Suppressor macrophage treated with lipopolysaccharide for 1 hour (primary cell): ENCODE measurements at regions not wholly inside any gene's neighbourhood (a gene's known extent, or its start where the extent isn't known, plus 50 kb on each side); places are given as distances from the start of the nearest gene placed in this dataset.
"Not testable (repeated sequence)": the region's sequence is repeated elsewhere in the genome, so short reads cannot be mapped to it uniquely, and the experiment has no call there.

Source experiments
- DNase-seq, 3 donors: peaks; one replicate each; pipeline ENCODE4 v3.0.0-alpha.2; 2020 to 2022

DNA sequence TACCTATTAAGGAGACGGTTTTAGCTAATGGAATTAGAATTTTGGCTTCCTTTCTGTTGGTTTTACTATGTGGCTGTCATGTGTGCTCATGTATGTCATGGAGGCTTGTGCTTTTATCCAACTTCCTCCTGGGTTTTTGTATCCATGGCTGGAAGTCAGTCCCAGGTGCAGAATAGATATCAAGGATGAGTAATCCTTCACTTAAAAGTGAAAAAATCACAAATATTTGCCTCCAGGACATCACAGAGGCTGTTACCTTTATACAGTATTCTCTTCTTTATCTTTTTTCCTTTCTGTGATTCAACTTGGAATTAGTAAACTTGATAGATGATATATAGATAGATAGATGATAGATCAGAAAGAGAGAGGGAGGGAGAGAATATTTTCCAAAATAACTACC is 706.8 kb downstream of the GALC start:
- no peak for DNase-seq

DNA sequence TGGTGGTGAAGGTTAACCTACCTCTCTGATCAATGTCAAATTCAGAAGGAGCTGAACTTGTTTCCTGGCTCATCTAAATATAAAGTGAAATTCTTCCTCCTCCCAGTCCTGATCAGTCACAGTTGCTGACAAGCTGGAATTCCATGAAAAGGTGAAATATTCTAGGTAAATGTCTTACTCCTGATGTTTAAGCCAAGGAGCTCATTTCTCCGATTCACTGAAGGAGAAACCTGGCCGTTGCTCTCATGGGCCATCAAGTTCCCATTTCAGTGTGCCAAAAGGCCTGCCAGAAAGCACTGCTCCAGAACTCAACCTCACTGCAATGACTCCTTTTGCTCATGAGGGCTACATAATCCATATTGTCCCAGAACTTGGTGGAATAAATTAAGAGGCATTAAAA is 707.5 kb downstream of the GALC start:
- DNase-seq = no peak

DNA sequence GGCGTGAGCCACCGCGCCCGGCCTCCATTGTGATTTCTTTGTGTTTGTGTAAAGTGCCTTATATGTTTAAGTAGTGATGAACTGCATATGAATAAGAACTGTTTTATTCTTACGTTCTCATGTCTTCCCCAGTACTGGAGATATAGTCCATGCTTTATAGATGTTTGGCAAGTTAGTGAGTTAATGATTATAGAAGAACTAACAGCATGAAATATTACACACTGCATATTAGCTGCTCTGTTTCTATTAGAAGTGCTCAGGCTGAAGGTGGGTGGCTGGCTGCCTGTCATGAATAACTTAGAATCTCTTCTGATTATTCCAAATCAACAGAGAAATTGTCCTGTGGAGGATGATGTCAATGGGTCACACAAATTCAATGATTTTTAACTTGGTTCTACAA is 709.4 kb downstream of the GALC start:
- no peak for DNase-seq

DNA sequence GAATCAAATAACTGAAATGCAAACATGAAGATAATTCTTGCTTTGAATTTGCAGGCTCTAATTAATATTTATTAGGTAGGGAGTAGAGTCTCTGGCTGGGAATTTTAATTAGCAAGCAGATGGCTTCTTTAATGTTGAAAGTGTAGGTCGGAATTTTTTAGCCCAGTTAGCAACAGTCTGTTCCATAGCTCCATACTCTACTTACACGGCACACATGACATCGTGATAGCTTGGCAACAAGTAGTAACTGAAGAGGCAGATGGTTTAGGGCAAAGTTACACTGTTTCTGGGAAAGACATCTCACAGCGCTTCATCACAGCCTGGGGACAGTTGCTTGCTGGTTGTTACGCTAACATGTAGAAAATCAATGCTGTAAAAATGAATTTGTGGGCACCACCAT is 710.7 kb downstream of the GALC start:
- DNase-seq = no peak

DNA sequence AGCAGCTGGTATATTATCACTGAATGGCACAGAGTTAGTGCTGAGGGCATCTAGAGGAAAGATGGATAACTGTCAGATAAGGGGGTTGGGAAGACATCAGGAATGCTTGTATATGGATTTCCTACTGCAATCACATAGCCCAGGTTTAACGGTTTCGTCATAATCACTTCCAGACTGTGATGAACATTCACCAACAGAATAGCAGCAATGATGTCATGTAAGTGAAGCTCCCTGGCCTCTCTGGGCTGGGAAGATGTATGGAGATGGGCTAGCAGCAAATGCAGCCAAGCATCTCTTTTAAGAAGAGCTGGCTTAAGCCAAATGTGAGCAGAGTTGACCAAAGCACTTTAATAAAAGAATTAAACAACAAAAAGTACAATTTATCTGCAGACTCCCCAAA is 714.6 kb downstream of the GALC start:
- no peak for DNase-seq

DNA sequence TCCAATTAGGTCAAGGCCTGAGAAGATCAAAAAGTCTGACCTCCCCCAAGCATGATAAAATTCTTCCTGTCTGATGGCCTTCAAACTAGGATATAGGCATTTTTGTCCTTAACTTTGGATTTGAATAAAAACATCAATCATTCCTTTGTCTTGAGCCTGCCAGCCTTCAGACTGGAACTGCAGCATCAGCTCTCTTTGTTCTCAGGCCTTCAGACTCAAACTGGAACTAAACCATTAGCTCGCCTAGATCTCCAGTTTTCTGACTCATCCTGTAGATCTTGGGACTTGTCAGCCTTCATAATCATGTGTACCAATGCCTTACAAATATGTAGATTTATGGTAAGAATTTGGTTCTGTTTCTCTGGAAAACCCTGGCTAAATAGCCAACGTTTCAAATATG is 721.7 kb downstream of the GALC start:
- no peak for DNase-seq

DNA sequence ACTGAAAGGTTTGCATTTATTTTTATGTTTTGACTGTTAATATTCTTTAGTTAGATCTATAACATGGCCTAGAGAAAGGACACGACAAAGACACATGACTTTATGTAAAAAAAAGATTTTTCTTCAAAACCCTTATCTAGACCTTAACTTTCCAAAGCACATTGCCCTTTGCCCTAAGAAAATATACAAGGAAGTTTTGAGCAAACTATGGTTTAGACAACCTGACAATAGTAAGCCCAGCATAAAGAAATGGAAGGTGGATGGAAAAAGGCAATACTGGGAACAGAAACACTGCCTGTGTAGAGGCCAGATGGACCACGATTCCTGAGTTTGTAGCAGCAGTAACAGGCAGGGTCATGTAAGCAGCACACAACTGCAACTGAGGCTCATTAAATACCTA is 724.0 kb downstream of the GALC start:
- no peak for DNase-seq

DNA sequence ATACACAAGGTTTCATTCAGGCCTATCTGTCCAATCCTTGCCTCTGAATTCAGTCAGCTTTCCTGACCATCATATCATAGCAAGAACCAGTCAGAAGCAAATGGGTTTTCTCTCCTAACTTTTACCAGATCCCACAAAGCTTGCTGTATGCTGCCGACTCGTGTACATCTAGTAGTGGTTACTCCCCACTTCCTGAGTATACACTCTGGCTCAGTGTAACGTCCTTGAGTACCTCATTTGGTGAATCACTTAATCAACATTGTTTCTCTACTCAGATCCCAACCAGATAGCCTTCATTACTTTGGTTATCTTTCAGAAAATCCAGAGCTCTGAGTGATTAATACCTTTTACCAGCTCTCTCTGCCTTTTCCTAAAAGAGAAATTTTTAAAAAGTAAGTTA is 728.2 kb downstream of the GALC start:
- no peak for DNase-seq

DNA sequence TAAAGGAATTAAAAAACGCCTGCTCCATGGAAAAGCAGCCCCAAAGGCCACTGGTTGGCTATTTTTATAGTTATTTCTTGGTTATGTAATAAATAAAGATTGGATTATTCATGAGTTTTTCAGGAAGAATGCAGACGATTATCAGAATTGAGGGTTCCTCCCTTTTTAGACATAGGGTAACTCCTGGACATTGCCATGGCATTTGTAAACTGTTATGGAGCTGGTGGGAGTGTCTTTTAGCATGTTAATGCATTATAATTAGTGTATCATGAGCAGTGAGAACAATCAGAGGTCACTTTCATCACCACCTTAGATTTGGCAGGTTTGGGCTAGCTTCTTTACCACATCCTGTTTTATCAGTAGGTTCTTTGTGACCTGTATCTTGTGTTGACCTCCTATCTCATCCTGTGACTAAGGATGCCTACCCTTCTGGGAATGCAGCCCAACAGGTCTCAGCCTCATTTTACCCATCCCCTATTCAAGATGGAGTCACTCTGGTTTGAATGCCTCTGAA is 728.7 kb downstream of the GALC start:
- no peak for DNase-seq

DNA sequence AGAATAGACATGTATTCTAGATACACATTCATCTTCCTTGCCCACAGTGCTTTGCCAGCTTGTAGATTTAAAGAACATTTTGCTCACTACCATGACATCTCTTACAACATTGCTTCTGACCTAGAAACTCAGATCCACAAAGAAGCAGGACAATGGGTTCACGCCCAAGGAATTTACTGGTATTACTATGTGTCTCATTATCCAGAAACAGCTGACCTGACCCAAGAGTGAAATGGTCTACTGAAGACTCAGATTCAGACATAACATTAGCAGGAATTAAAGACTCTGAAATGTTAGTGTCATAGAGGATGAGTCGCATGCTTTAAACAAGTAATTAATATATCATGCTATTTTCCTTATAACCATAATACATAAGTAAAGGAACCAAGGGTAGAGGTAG is 731.4 kb downstream of the GALC start:
- no peak for DNase-seq

DNA sequence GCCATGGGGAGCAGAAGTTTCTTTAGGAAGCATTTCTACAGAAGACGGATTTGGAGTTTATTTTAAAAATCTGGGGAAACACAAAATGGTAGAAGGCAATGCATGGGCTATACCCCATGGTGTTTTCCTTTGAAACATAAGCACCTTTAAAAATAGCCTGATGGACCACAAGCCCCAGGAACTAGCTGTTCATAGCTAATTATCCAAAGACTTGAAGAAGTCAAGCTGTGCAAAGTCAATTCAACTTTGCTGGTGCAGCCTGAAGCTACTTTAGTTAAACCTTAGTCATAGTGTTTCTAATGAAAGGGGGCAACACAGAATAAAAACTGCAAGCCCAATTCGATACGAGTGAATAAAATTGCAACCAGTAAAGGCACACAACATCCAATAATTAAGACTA is 732.5 kb downstream of the GALC start:
- DNase-seq = no peak

DNA sequence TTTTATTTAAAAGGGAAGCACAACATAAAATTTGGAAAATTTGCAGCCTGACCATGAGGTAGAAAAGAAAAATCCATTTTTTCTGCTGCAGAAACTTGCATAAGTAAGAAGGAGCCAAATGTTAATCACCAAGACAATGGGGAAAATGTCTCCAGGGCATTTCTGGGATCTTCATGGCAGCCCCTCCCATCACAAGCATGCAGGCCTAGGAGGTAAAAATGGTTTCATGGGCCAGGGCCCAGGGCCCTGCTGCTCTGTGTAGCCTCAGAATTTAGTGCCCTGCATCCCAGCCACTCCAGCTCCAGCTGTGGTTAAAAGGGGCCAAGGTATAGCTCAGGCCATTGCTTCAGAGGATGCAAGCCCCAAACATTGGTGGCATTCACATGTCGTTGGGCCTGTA is 735.6 kb downstream of the GALC start:
- no peak for DNase-seq

DNA sequence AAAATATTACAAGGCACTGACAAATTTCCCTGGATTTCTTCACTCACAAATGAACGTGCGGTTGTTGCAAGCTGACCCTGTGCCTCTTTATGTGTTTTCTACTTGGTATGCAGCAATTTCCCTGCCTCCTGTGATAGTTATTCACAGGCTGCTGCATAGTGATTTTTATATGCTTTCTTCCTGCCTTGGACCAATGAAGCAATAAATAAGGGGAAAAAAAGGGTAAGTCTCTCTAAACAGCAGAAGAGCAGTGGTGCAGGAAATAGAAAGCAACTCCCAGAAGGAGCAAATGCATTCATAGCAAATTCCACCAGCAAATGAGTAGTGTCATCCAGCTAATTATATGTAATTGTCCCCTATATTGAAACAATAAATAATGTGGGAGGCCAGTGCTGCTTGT is 737.9 kb downstream of the GALC start:
- no peak for DNase-seq

DNA sequence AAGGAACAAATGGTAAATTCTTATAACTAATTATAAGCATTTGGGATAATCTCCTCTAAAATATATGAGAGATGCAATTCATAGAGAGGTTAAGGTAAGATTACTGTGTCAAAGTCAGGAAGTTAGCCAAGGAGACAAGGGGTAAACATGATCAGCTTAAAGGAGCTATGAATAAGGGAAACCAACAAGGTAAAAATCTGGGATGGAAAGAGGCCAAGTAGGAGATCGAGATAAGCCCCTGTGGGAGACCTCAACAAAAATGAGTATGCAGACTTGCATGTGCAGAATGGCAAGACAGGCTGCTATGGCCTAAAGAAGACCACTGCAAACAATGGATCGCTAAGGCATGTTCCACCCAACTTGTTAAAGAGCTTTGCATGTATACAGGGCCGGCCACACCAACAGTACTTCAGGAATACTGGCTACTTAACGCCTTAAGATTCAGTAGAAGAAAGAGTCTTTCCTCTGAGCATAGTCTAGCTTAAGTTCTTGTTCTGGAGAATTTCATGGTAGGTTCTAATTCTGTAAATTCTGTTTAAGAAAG is 738.6 kb downstream of the GALC start:
- DNase-seq = no peak

DNA sequence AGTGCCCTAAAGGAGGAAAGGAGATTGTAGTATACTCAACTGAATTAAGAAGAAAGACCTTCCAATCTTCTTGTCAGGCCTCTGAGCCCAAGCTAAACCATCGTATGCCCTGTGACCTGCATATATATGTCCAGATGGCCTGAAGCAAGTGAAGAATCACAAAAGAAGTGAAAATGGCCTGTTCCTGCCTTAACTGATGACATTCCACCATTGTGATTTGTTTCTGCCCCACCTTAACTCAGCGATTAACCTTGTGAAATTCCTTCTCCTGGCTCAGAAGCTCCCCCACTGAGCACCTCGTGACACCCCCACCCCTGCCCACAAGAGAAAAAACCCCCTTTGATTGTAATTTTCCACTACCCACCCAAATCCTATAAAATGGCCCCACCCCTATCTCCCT is 739.2 kb downstream of the GALC start:
- DNase-seq = not testable (repeated sequence)

DNA sequence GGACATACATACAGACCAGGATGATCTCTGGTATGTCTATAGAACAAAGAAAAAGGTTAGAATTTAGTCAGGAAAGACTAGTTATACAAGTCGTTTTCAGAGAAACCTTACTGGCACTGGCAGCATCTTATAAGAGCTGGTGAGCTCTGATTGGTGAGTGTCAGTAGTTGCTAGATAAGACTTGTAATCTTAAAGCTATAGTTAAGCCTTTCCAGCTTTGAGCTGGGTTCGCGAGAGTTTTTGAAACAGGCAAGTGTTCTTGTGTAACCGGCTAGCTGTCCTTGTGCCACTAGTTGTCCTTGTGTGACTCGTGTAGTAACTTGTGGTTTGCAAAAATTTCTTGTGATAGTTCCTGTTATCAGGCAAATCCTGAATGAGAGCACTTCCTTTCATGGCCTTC is 740.9 kb downstream of the GALC start:
- DNase-seq = no peak

DNA sequence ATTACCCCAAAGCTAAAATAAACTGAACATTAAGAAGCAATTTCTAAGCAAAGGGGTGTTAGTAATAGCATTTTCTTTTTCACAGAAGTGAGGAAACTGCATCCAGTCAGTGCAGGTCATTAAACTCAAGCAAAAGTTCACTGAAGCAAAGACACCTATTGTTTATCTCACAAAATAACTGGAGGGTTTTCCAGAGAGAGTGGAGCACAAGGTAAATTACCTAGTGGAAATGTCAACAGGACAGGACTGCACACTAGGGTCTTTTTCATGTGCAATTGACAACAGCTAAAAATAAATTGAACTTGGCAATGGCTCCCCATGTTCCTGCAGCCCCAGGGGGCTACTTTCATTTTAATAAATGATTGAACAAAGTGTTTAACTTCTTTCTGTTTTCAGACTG is 742.0 kb downstream of the GALC start:
- no peak for DNase-seq

DNA sequence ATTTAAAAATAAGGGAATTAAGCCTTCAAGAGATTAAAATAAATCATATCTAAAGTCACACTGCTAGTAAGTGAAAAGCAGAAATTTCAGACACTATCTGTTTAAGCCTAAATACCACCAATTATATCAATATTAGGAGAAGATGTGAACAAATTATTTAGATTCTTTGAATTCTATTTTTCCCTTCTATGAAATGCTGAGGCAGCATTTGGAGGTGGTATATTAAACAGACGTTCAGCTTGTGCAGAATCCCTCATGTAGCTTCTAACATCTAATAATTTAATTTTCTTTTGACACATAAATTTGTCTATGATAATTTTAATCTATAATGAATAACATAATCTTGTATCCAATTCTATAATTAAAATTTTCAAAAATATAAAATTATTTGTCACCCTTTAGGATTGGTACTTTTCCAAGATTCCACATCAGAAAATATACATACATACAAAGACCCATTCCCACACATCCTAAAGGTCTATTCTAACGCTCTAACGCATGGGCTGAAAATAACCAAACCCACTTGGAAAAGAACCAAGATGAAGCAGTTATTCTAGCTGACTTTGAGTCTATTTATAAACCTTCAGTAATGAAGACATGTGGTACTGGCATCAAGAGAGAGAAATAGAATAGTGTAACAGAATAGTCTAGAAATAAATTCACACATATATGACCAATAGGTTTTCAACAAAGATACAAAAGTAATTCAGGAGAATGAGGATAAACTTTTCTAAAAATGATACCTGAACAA is 751.8 kb downstream of the GALC start:
- no peak for DNase-seq

DNA sequence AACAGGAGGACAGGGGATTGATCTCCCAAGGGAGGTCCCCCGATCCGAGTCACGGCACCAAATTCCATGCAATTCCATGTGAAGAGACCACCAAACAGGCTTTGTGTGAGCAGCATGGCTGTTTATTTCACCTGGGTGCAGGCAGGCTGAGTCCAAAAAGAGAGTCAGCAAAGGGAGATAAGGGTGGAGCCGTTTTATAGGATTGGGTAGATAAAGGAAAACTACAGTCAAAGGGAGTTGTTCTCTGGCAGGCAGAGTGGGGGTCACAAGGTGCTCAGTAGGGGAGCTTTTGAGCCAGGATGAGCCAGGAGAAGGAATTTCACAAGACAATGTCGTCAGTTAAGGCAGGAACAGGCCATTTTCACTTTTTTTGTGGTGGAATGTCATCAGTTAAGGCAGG is 752.7 kb downstream of the GALC start:
- not testable (repeated sequence) for DNase-seq

DNA sequence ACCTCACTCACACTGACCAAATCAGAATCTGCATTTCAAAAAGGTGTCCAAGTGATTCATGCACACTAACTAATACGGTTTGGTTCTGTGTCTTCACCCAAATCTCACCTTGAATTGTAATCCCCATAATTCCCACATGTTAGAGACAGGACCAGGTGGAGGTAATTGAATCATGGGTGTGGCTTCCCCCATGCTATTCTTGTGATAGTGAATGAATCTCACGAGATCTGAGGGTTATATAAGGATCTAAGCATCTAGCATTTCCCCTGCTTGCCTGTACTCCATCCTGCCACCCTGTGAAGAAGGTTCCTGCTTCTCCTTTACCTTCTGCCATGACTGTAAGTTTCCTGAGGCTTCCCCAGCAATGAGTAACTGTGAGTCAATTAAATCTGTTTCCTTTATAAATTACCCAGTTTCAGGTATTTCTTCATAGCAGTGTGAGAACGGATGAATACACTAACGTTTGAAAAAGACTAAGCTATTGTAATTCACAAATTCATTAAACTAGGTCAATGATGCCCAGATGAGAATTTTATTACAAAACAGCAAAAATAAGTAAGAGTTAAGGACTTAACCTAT is 759.1 kb downstream of the GALC start:
- DNase-seq = no peak

DNA sequence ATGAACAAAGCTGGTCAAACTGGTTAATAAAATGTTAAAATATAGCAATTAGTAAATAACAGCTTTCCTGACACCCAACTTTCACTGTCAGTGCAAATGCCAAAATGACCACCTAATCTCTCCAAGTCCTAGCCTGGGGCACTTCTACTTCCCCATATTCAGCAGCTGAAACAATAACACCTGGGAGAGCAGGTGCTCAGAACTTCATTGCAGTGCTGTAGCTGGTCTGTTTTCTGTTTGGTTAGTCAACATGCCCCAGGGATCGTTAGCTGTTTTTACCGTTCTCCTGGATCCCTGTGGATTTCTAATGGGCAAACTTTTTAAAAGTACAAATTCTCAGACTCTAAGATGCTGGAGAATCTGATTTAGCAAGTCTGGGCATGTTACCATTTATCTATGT is 759.7 kb downstream of the GALC start:
- no peak for DNase-seq

DNA sequence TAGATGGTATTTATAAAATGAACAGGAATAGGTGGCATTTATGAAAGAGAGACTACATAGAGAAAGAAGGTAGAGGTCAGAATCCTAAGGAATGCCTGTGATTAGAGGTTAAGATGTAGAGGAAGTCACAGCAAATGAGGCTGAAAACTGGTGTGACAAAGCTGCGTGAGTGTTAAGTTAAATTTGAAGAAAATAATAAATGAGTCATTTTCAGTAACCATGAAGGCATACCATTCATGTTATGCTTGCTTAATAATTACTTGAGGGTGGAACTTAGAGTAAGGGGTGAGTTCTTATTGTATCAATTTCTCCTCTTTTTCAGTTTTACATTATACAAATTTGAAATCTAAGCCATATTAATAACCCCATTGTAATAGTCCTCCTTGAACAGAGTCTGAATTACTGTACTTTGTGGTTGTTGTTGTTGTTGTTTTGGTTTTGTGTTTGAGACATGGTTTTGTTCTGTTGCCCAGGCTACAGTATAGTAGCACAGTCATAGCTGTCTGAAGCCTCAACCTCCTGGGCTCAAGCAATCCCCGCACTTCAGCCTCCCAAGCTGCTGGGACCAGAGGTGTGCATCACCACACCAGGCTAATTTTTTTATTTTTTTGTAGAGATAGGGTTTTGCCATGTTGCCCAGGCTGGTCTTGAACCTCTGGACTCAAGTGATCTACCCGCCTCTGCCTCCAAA is 761.5 kb downstream of the GALC start:
- no peak for DNase-seq

DNA sequence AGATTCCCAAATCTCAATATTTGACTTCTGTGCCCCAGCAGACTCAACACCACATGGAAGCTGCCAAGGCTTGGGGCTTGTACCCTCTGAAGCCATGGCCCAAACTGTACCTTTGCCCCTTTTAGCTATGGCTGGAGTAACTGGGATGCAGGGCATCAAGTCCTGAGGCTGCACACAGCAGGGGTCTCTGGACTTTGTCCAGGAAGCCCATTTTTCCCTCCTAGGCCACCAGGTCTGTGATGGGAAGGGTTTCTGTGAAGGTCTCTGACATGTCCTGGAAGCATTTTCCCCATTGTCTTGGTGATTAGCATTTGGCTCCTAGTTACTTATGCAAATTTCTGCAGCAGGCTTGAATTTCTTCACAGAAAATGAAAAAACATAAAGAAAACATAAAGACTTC is 762.3 kb downstream of the GALC start:
- DNase-seq = no peak

DNA sequence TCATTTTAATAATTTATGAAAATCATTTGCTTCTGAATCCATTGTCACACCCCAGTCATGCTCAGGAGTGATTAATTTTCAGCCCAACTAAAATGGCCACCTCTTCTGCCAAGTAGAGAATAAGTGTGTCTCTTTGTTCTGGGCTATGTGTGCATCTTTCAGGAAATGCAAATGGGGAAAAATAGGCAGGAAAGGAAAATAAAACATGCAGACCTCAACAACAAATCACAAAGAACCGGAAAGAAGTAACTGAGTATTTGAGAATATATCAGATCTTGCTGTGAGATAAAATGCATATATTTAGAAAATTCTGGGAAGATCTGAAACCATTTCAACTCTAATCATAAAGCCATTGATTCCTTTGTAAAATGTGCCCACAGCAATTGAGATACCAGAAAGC is 763.9 kb downstream of the GALC start:
- no peak for DNase-seq
